GM11168 (cell line): ENCODE measurements at regions not wholly inside any gene's neighbourhood (a gene's known extent, or its start where the extent isn't known, plus 50 kb on each side); places are given as distances from the start of the nearest gene placed in this dataset.
"Not testable (repeated sequence)": the region's sequence is repeated elsewhere in the genome, so short reads cannot be mapped to it uniquely, and the experiment has no call there.

Source experiments
- in situ Hi-C: fragments of 300-500 bp; cut with MboI; formaldehyde crosslinking; loops from one replicate; pipeline ENCODE4 v1.12.0; 2022; ENCODE audit warnings: low sequenced_read_pairs; ENCODE audit not compliant: unreplicated experiment

- in situ Hi-C loops: no loop called here
Observed at GRCh38 chr3:28994161-28994905, 286.5 kb upstream of the RBMS3 start.

GRCh38 chr3:29004885-29005599 is 275.8 kb upstream of the RBMS3 start:
- in situ Hi-C loops: no loop called here

- in situ Hi-C loops: no loop called here
Observed at GRCh38 chr3:29005862-29006261, 275.0 kb upstream of the RBMS3 start.

GRCh38 chr3:29011441-29011840 is 269.4 kb upstream of the RBMS3 start:
- in situ Hi-C loops: no loop called here

- in situ Hi-C loops: no loop called here
Observed at GRCh38 chr3:29011966-29012365, 268.9 kb upstream of the RBMS3 start.

GRCh38 chr3:29022976-29023375 is 257.9 kb upstream of the RBMS3 start:
- in situ Hi-C loops: no loop called here

GRCh38 chr3:29026286-29026685 is 254.6 kb upstream of the RBMS3 start:
- in situ Hi-C loops: no loop called here

GRCh38 chr3:29026959-29027358 is 253.9 kb upstream of the RBMS3 start:
- in situ Hi-C loops: no loop called here

- in situ Hi-C loops: not testable (repeated sequence)
Observed at GRCh38 chr3:29031175-29031574, 249.7 kb upstream of the RBMS3 start.

GRCh38 chr3:29033511-29033910 is 247.4 kb upstream of the RBMS3 start:
- in situ Hi-C loops: no loop called here

- in situ Hi-C loops: no loop called here
Observed at GRCh38 chr3:29050155-29050554, 230.7 kb upstream of the RBMS3 start.

GRCh38 chr3:29057326-29057725 is 223.5 kb upstream of the RBMS3 start:
- in situ Hi-C loops: no loop called here

GRCh38 chr3:29064085-29064484 is 216.8 kb upstream of the RBMS3 start:
- in situ Hi-C loops: no loop called here

GRCh38 chr3:29065211-29065785 is 215.6 kb upstream of the RBMS3 start:
- in situ Hi-C loops: no loop called here

- in situ Hi-C loops: no loop called here
Observed at GRCh38 chr3:29067007-29067406, 213.9 kb upstream of the RBMS3 start.

- in situ Hi-C loops: no loop called here
Observed at GRCh38 chr3:29070959-29071634, 209.8 kb upstream of the RBMS3 start.

GRCh38 chr3:29072611-29073010 is 208.3 kb upstream of the RBMS3 start:
- in situ Hi-C loops: no loop called here

- in situ Hi-C loops: no loop called here
Observed at GRCh38 chr3:29077356-29077755, 203.5 kb upstream of the RBMS3 start.

GRCh38 chr3:29079358-29079757 is 201.5 kb upstream of the RBMS3 start:
- in situ Hi-C loops: no loop called here

- in situ Hi-C loops: no loop called here
Observed at GRCh38 chr3:29080967-29081366, 199.9 kb upstream of the RBMS3 start.

- in situ Hi-C loops: no loop called here
Observed at GRCh38 chr3:29083081-29083480, 197.8 kb upstream of the RBMS3 start.
